ENCODE measurements at regions not wholly inside any gene's neighbourhood (a gene's known extent, or its start where the extent isn't known, plus 50 kb on each side); places are given as distances from the start of the nearest gene placed in this dataset.

DNA sequence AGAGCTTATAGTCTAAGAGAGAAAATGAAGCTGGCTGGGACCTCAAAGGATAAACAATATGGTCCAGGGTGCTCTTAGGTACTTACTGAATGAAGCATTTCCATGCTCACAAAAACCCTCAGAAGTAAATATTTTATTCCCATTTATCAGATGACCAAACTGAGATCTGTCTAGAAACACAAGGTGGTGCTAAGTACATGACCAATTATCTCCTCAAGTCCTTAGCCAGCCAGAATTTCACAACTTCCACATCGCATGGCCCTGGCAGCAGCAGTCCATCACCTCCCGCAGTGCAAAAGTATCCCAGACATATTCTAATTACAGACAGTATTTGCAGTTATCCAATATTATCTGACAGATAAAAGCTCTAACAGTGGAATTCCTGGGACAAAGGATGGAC is 321.7 kb upstream of the PROX1 start:
- TF ChIP-seq SUZ12 (IDR thresholded peaks at IDR 0.05; ENCODE audit: extremely low read depth, insufficient read depth, insufficient read length): no peak
- no peak for TF ChIP-seq YY1 (IDR thresholded peaks at IDR 0.05; ENCODE audit: insufficient read depth, insufficient read length)
